Keratinocyte (primary cell): ENCODE measurements at regions not wholly inside any gene's neighbourhood (a gene's known extent, or its start where the extent isn't known, plus 50 kb on each side); places are given as distances from the start of the nearest gene placed in this dataset.

ENCODE experiments used
- DNase-seq: peaks from one replicate; pipeline ENCODE4 v3.0.0-alpha.2; 2011; ENCODE audit warnings: low read depth, missing footprints, low spot score
- FAIRE-seq: peaks from 2 replicates; lab custom pipeline; 2011; peaks lifted over from hg19 to GRCh38; lab: Jason Lieb, UNC
- H2AFZ ChIP-seq: 2 replicates; pipeline ENCODE4 v1.6.0; 2012; ENCODE audit warnings: low read length, control low read depth, inconsistent platforms; ENCODE audit not compliant: control insufficient read depth
- H3K27ac ChIP-seq: 2 replicates; pipeline ENCODE4 v1.5.1; 2011; ENCODE audit warnings: low read length; ENCODE audit not compliant: control insufficient read depth, insufficient read depth
- H3K27me3 ChIP-seq: 3 replicates; pipeline ENCODE4 v1.6.0; 2011; ENCODE audit warnings: low read length; ENCODE audit not compliant: control insufficient read depth, insufficient read depth; ENCODE audit errors: extremely low read depth
- H3K36me3 ChIP-seq, 2 experiments: 2 replicates in 1 of 2; 3 replicates in 1 of 2; pipeline ENCODE4 v1.5.1; 2011; ENCODE audit warnings: low read length in 2 of 2, mild to moderate bottlenecking in 1 of 2; ENCODE audit not compliant: control insufficient read depth in 2 of 2, insufficient read depth in 2 of 2; ENCODE audit errors: extremely low read depth in 1 of 2
- H3K4me1 ChIP-seq: 3 replicates; pipeline ENCODE4 v1.5.1; 2011; ENCODE audit warnings: low read length; ENCODE audit not compliant: control insufficient read depth, insufficient read depth; ENCODE audit errors: extremely low read depth
- H3K4me2 ChIP-seq: 3 replicates; pipeline ENCODE4 v1.6.0; 2011; ENCODE audit warnings: low read depth, low read length; ENCODE audit not compliant: control insufficient read depth, insufficient read depth; ENCODE audit errors: extremely low read depth
- H3K4me3 ChIP-seq, 3 experiments: fragments of 200-600 bp in 1 of 3; sonication (generic) in 1 of 3; 2 replicates in 2 of 3; 3 replicates in 1 of 3; pipeline ENCODE4 v1.5.1; 2011 to 2016; ENCODE audit warnings: low read length in 3 of 3, mild to moderate bottlenecking in 3 of 3, control low read depth in 2 of 3, inconsistent platforms in 1 of 3, low read depth in 1 of 3, mixed read lengths in 1 of 3, mixed run types in 1 of 3, moderate library complexity in 1 of 3; ENCODE audit not compliant: control insufficient read depth in 2 of 3, insufficient read depth in 2 of 3; ENCODE audit errors: extremely low read depth in 1 of 3
- H3K79me2 ChIP-seq: 2 replicates; pipeline ENCODE4 v1.6.0; 2012; ENCODE audit warnings: low read length; ENCODE audit not compliant: control insufficient read depth, insufficient read depth
- H3K9ac ChIP-seq: 3 replicates; pipeline ENCODE4 v1.6.0; 2011; ENCODE audit warnings: low read length; ENCODE audit not compliant: control insufficient read depth, insufficient read depth; ENCODE audit errors: extremely low read depth
- H3K9me1 ChIP-seq: 3 replicates; pipeline ENCODE4 v1.6.0; 2011; ENCODE audit warnings: low read length; ENCODE audit not compliant: control insufficient read depth, insufficient read depth; ENCODE audit errors: extremely low read depth
- H3K9me3 ChIP-seq: 2 replicates; pipeline ENCODE4 v1.5.1; 2012; ENCODE audit warnings: low read depth, low read length; ENCODE audit not compliant: control insufficient read depth
- H4K20me1 ChIP-seq: 3 replicates; pipeline ENCODE4 v1.6.0; 2011; ENCODE audit warnings: low read length; ENCODE audit not compliant: control insufficient read depth, insufficient read depth; ENCODE audit errors: extremely low read depth
- EZH2 ChIP-seq: IDR thresholded peaks from one replicate; pipeline ENCODE4 v1.6.1; 2012; ENCODE audit warnings: inconsistent platforms, mild to moderate bottlenecking, low read length, moderate library complexity
- dilution Hi-C: fragments of 300-500 bp; cut with MboI; formaldehyde crosslinking; loops from one replicate; pipeline ENCODE4 v1.7.0; 2020; ENCODE audit warnings: low sequenced_read_pairs; ENCODE audit not compliant: extremely low pct_ligation_motif_present
- TF ChIP-seq, protein P1 (sequence below), 3 experiments: IDR thresholded peaks in 1 of 3; conservative IDR thresholded peaks in 1 of 3; optimal IDR thresholded peaks in 1 of 3; 2 replicates in 2 of 3; 3 replicates in 1 of 3; pipeline versions ENCODE3 to v1.5.1; 2011; ENCODE audit warnings: low read length in 3 of 3, mild to moderate bottlenecking in 3 of 3, moderate library complexity in 2 of 3, control low read depth in 1 of 3, inconsistent platforms in 1 of 3; ENCODE audit not compliant: insufficient read depth in 2 of 3; ENCODE audit errors: extremely low read depth in 1 of 3

DNA sequence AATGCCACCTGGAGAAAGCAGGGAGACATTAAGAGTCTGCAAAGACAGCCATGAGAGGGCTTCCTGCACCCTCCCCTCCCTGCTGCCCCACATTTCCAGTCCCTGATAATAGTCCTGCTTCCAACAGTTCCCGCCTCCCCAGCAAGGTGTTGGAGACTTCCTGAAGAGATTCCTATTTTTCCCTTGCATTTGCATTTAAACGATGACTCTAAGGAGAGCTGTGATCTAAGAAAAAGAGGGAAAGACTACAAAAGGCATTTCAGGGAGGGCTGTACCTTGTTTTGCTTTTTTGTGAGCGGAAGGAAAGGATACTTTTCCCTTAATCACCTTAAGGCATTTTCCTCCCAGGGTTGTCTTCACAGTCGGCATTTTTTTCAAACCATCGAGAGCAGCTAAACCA is 62.1 kb downstream of the GAS1 start:
- H3K79me2 ChIP-seq = no peaks in the 10 kb centered on the region
- no peaks in the 10 kb centered on the region for H4K20me1 ChIP-seq
- no peak overlapping the region for H3K9ac ChIP-seq
- H3K4me2 ChIP-seq = no peak overlapping the region
- H3K4me3 ChIP-seq = no peak overlapping the region
- H2AFZ ChIP-seq = no peak overlapping the region
- no peaks in the 10 kb centered on the region for H3K4me1 ChIP-seq
- no peak overlapping the region for H3K27ac ChIP-seq
- H3K9me3 ChIP-seq = no peaks in the 10 kb centered on the region
- H3K9me1 ChIP-seq = no peaks in the 10 kb centered on the region
- no peak for TF ChIP-seq EZH2
- TF ChIP-seq, protein P1, sequence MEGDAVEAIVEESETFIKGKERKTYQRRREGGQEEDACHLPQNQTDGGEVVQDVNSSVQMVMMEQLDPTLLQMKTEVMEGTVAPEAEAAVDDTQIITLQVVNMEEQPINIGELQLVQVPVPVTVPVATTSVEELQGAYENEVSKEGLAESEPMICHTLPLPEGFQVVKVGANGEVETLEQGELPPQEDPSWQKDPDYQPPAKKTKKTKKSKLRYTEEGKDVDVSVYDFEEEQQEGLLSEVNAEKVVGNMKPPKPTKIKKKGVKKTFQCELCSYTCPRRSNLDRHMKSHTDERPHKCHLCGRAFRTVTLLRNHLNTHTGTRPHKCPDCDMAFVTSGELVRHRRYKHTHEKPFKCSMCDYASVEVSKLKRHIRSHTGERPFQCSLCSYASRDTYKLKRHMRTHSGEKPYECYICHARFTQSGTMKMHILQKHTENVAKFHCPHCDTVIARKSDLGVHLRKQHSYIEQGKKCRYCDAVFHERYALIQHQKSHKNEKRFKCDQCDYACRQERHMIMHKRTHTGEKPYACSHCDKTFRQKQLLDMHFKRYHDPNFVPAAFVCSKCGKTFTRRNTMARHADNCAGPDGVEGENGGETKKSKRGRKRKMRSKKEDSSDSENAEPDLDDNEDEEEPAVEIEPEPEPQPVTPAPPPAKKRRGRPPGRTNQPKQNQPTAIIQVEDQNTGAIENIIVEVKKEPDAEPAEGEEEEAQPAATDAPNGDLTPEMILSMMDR (optimal IDR thresholded peaks at IDR 0.05 in 1 of 3, IDR thresholded peaks at IDR 0.05 in 1 of 3, conservative IDR thresholded peaks at IDR 0.05 in 1 of 3; ENCODE audit: extremely low read depth in 1 of 3, insufficient read depth in 2 of 3, low read length in 3 of 3) = no peak
- dilution Hi-C loops = no loop called here
- FAIRE-seq (no peak), DNase-seq (no peak)
- H3K36me3 ChIP-seq = no peaks in the 10 kb centered on the region
- no peaks in the 10 kb centered on the region for H3K27me3 ChIP-seq

DNA sequence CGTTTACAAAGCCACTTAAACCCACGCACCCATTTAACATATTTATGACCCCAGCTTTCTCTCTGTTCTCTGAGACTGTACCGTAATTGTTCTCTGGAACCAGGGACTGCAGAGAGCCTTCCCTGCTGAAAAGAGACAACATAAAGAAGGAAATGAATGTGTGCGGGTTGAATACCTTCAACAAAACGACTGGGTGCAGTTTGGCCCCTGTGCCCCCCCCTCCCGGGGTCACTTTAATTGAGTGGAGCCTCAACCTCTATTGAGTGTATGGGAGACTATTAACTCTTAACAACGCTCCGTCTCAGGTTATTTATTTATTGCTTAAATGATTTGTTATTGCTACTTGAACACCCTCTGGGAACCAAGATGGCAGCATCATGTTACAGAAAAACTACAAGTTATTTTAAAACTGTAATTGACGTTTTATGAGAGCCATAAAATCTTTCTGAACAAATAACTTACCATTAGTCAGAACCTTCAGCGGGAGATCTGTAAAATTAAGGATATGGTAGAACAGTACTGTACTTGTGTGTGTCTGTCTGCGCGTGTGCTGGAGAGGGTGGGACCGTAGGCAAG is 70.6 kb downstream of the GAS1 start:
- Histone ChIP-seq H3K9me1 (no peaks in the 10 kb centered on the region), H3K9ac (no peak overlapping the region)
- FAIRE-seq = no peak

More for the DNA sequence above, 70.6 kb downstream of the GAS1 start:
- H3K27me3 ChIP-seq = no peaks in the 10 kb centered on the region
- H3K27ac ChIP-seq = no peak overlapping the region
- no peaks in the 10 kb centered on the region for H3K4me1 ChIP-seq
- no peaks in the 10 kb centered on the region for H3K9me3 ChIP-seq
- H3K4me3 ChIP-seq = no peak overlapping the region
- no peaks in the 10 kb centered on the region for H4K20me1 ChIP-seq
- no peak for DNase-seq
- no peak overlapping the region for H2AFZ ChIP-seq
- dilution Hi-C loops = no loop called here
- no peak overlapping the region for H3K4me2 ChIP-seq
- H3K36me3 ChIP-seq = no peaks in the 10 kb centered on the region
- H3K79me2 ChIP-seq = no peaks in the 10 kb centered on the region
- TF ChIP-seq, protein P1 (optimal IDR thresholded peaks at IDR 0.05 in 1 of 3, IDR thresholded peaks at IDR 0.05 in 1 of 3, conservative IDR thresholded peaks at IDR 0.05 in 1 of 3; ENCODE audit: extremely low read depth in 1 of 3, insufficient read depth in 2 of 3, low read length in 3 of 3) = no peak
- no peak for TF ChIP-seq EZH2
